ENCODE measurements at regions not wholly inside any gene's neighbourhood (a gene's known extent, or its start where the extent isn't known, plus 50 kb on each side); places are given as distances from the start of the nearest gene placed in this dataset.

- TF ChIP-seq EZH2 (IDR thresholded peaks at IDR 0.05; ENCODE audit: insufficient read depth, poor library complexity, severe bottlenecking) = no peak
- TF ChIP-seq EZH2phosphoT487 (IDR thresholded peaks at IDR 0.05; ENCODE audit: insufficient read depth, low read depth) = no peak
Observed at GRCh38 chr6:88358846-88359245, 192.7 kb upstream of the CNR1 start.
